K562 (cell line): ENCODE measurements at regions not wholly inside any gene's neighbourhood (a gene's known extent, or its start where the extent isn't known, plus 50 kb on each side); places are given as distances from the start of the nearest gene placed in this dataset.
A peak's percentile ranks its signal among the peaks of the same experiment; 100 is the strongest.

Experiments used
- ATAC-seq: fragments of 200-7000 bp; cut with Tn5 transposase; 3 replicates; pipeline ENCODE4 v1.9.1; 2020; ENCODE audit warnings: moderate library complexity
- BruUV-seq: library from RNA; stranded (reverse); fragments of 400-500 nt; replicated peaks from 2 replicates; lab custom pipeline; 2021; lab: Mats Ljungman, UMichigan
- CTCF ChIA-PET: fragments of 300-600 bp; formaldehyde crosslinking; extraction: SDS; loops from one replicate; lab custom pipeline; 2021; ENCODE audit warnings: low intra/inter-chr PET ratio; lab: Yijun Ruan, JAX
- POLR2A ChIA-PET: fragments of 300-600, 350-650 bp; sonication (Branson Sonifier 250); formaldehyde crosslinking; extraction: SDS; loops from one replicate; lab custom pipeline; 2021; ENCODE audit warnings: antibody characterized with exemption, inconsistent platforms; lab: Yijun Ruan, JAX
- DNase-seq, 4 experiments: peaks; one replicate each; pipeline versions ENCODE4 v3.0.0 to v3.0.0-alpha.2; 2011 to 2018; ENCODE audit warnings: low spot score in 3 of 4, mixed read lengths in 3 of 4; ENCODE audit errors: extremely low read depth in 1 of 4
- FAIRE-seq: peaks from 2 replicates; lab custom pipeline; 2011; peaks lifted over from hg19 to GRCh38; lab: Jason Lieb, UNC
- H2AFZ ChIP-seq: 2 replicates; pipeline ENCODE4 v1.6.0; 2011; ENCODE audit warnings: low read depth, low read length, control low read depth, inconsistent platforms
- H3K27ac ChIP-seq: fragments of 200-600 bp; 3 replicates; pipeline ENCODE4 v1.8.0; 2011; ENCODE audit warnings: low read depth, mild to moderate bottlenecking, control low read depth, inconsistent platforms, low read length, moderate library complexity, mixed read lengths; ENCODE audit errors: extremely low read depth
- H3K27me3 ChIP-seq, 2 experiments: fragments of 300-600 bp in 1 of 2; 2 replicates in 1 of 2; 3 replicates in 1 of 2; pipeline versions ENCODE4 v1.6.0 to v1.8.0; 2011; ENCODE audit warnings: inconsistent platforms in 2 of 2, low read length in 2 of 2, mild to moderate bottlenecking in 1 of 2, mixed read lengths in 1 of 2, moderate library complexity in 1 of 2; ENCODE audit not compliant: control insufficient read depth in 2 of 2, insufficient read depth in 2 of 2
- H3K36me3 ChIP-seq: fragments of 300-600 bp; 3 replicates; pipeline ENCODE4 v1.8.0; 2011; ENCODE audit warnings: mild to moderate bottlenecking, low read length, inconsistent platforms; ENCODE audit not compliant: control insufficient read depth, insufficient read depth
- H3K4me1 ChIP-seq, 2 experiments: fragments of 200-600 bp in 1 of 2; replicated peaks in 1 of 2; 2 replicates in 1 of 2; 3 replicates in 1 of 2; pipeline versions ENCODE4 v1.5.1 to v1.8.0; 2011; ENCODE audit warnings: inconsistent platforms in 2 of 2, low read length in 2 of 2, mild to moderate bottlenecking in 1 of 2, mixed read lengths in 1 of 2, moderate library complexity in 1 of 2; ENCODE audit not compliant: control insufficient read depth in 2 of 2, insufficient read depth in 2 of 2
- H3K4me2 ChIP-seq: 2 replicates; pipeline ENCODE4 v1.6.1; 2011; ENCODE audit warnings: low read length, control low read depth, inconsistent platforms, mixed read lengths; ENCODE audit not compliant: insufficient read depth
- H3K4me3 ChIP-seq: fragments of 200-600 bp; sonication (generic), shearing (Covaris generic); 2 replicates; pipeline ENCODE4 v1.5.1; 2016; ENCODE audit warnings: control low read depth, inconsistent platforms
- H3K79me2 ChIP-seq: fragments of 200-600 bp; 3 replicates; pipeline ENCODE4 v1.8.0; 2011; ENCODE audit warnings: low read length, inconsistent platforms; ENCODE audit not compliant: control insufficient read depth, insufficient read depth
- H3K9ac ChIP-seq, 2 experiments: 2 replicates each; pipeline versions ENCODE4 v1.6.0 to v1.6.1; 2011; ENCODE audit warnings: low read depth in 2 of 2, low read length in 2 of 2, control low read depth in 1 of 2, inconsistent platforms in 1 of 2, mild to moderate bottlenecking in 1 of 2, mixed read lengths in 1 of 2; ENCODE audit not compliant: insufficient read depth in 1 of 2
- H3K9me1 ChIP-seq: one replicate; pipeline ENCODE4 v1.6.0; 2011; ENCODE audit warnings: inconsistent platforms, mild to moderate bottlenecking, low read length, moderate library complexity; ENCODE audit not compliant: control insufficient read depth, insufficient read depth
- H3K9me3 ChIP-seq: replicated peaks from 2 replicates; pipeline ENCODE4 v1.5.1; 2011; ENCODE audit warnings: low read depth, low read length, inconsistent platforms; ENCODE audit not compliant: control insufficient read depth, insufficient read depth
- H4K20me1 ChIP-seq: replicated peaks from 2 replicates; pipeline ENCODE4 v1.6.1; 2011; ENCODE audit warnings: low read length, inconsistent platforms, mixed read lengths; ENCODE audit not compliant: control insufficient read depth, insufficient read depth
- FOXA3 ChIP-seq, 2 experiments: fragments of 450-650 bp in 1 of 2; sonication (generic) in 1 of 2; formaldehyde crosslinking; IDR thresholded peaks in 1 of 2; conservative IDR thresholded peaks in 1 of 2; 2 replicates each; pipeline versions ENCODE4 v1.4.0 to v1.8.0; 2020 to 2022; ENCODE audit warnings: mild to moderate bottlenecking in 2 of 2, missing genetic modification reagents in 1 of 2
- NCOA6 ChIP-seq: fragments of 450-650 bp; IDR thresholded peaks from 2 replicates; pipeline ENCODE4 v1.6.1; 2017; ENCODE audit warnings: mild to moderate bottlenecking
- PHTF2 ChIP-seq: fragments of 250-450 bp; sonication (Bioruptor Pico); IDR thresholded peaks from 2 replicates; pipeline ENCODE4 v1.5.0; 2021; ENCODE audit warnings: mild to moderate bottlenecking
- SRSF3 ChIP-seq: fragments of 200-400 bp; formaldehyde crosslinking; IDR thresholded peaks from 2 replicates; pipeline ENCODE4 v1.6.1; 2016; ENCODE audit warnings: mild to moderate bottlenecking, low read length, moderate library complexity; ENCODE audit not compliant: insufficient read depth
- TBP ChIP-seq: optimal IDR thresholded peaks from 2 replicates; pipeline ENCODE3; 2011; ENCODE audit warnings: low read depth, low read length, improper control_type of control experiment
- ZFP36 ChIP-seq: fragments of 150-350 bp; IDR thresholded peaks from 2 replicates; pipeline ENCODE4 v1.6.1; 2018; ENCODE audit warnings: low read length, low read depth; ENCODE audit not compliant: partially characterized antibody
- ZNF239 ChIP-seq: fragments of 250-450 bp; sonication (Bioruptor Pico); IDR thresholded peaks from 2 replicates; pipeline ENCODE4 v1.4.0; 2020; ENCODE audit warnings: mild to moderate bottlenecking
- WGBS: fragments of 100-300 bp; shearing (Covaris generic); methylation state at CpG from one replicate; pipeline ENCODE4 v1.1.6; 2016; ENCODE audit warnings: low coverage, mixed read lengths; ENCODE audit not compliant: insufficient coverage; ENCODE audit errors: missing lambda C conversion rate; 5-methylcytosine and 5-hydroxymethylcytosine counted together
- in situ Hi-C: fragments of 300-500 bp; cut with MboI; formaldehyde crosslinking; loops from 4 replicates; pipeline ENCODE4 v1.15.0; 2018; ENCODE audit warnings: inconsistent platforms, mixed read lengths
- intact Hi-C: fragments of 100-400 bp; cut with micrococcal nuclease; formaldehyde crosslinking; loops from 2 replicates; pipeline ENCODE4 v1.14.2; 2022
- TF ChIP-seq, protein P1 (sequence below): fragments of 450-650 bp; IDR thresholded peaks from 2 replicates; pipeline ENCODE4 v1.6.1; 2014; ENCODE audit warnings: low read depth, mild to moderate bottlenecking, moderate library complexity, borderline replicate concordance
- TF ChIP-seq, protein P2 (sequence below): sonication (generic); formaldehyde crosslinking; IDR thresholded peaks from 2 replicates; pipeline ENCODE4 v1.8.0; 2023; ENCODE audit warnings: mild to moderate bottlenecking, missing genetic modification reagents

DNA sequence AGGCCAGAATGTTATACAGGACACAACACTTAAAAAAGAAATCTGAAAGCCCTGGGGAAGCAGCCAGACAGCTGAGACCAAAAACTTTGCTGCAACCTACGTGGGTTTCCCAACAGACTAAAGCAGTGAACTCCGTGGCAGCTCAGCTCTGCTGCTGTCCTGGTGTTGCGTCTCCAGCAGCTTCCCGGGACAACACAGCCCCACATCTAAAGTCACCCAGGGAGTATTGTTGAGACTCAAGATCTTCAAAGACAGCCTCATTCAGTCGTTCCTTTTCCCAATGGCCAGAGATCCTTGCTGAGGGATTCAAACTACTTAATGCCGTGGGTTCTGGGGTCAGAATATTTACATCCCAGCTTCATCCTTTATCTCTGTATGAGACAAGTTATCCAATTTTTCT, 125.8 kb downstream of the MED10 start:
- Histone ChIP-seq H3K79me2 (no peaks in the 10 kb centered on the region), H3K9me3 (no peaks in the 10 kb centered on the region), H4K20me1 (peaks cover 5% of the 10 kb centered on the region; the same call in 1 of the 2 replicates), H3K9me1 (peaks cover under 1% of the 10 kb centered on the region), H3K36me3 (no peaks in the 10 kb centered on the region), H2AFZ (no peak overlapping the region), H3K4me1 (no peaks in the 10 kb centered on the region), H3K27me3 (peaks cover 2 to 25% of the 10 kb centered on the region in 2 experiments; a peak in 3 of 5 replicates), H3K4me3 (no peak overlapping the region), H3K4me2 (no peak overlapping the region), H3K9ac (no peak overlapping the region), H3K27ac (no peak overlapping the region)
- no peak for DNase-seq
- in situ Hi-C loops (no loop called here), intact Hi-C loops (no loop called here)
- ChIA-PET POLR2A (interaction anchor here (0.6 kb wide), 1 partner anchor 273 kb away, joined by 3 read pairs; no protein-coding TSS in a partner anchor), CTCF (no interaction called here)
- no peak for ATAC-seq
- 0% methylated on average over 6 of the region's 6 CpGs for WGBS
- FAIRE-seq: peak; percentile 26
- no peak for TF ChIP-seq ZFP36
- TF ChIP-seq TBP: no peak
- no peak for TF ChIP-seq NCOA6
- TF ChIP-seq ZNF239 (CRISPR knock-in tag): no peak
- no peak for TF ChIP-seq FOXA3 (CRISPR knock-in tag; conservative IDR thresholded peaks at IDR 0.05 in 1 of 2, IDR thresholded peaks at IDR 0.05 in 1 of 2)
- no peak for TF ChIP-seq PHTF2 (CRISPR knock-in tag)
- no peak for TF ChIP-seq SRSF3
- TF ChIP-seq, protein P1, sequence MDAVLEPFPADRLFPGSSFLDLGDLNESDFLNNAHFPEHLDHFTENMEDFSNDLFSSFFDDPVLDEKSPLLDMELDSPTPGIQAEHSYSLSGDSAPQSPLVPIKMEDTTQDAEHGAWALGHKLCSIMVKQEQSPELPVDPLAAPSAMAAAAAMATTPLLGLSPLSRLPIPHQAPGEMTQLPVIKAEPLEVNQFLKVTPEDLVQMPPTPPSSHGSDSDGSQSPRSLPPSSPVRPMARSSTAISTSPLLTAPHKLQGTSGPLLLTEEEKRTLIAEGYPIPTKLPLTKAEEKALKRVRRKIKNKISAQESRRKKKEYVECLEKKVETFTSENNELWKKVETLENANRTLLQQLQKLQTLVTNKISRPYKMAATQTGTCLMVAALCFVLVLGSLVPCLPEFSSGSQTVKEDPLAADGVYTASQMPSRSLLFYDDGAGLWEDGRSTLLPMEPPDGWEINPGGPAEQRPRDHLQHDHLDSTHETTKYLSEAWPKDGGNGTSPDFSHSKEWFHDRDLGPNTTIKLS: no peak
- TF ChIP-seq, protein P2, sequence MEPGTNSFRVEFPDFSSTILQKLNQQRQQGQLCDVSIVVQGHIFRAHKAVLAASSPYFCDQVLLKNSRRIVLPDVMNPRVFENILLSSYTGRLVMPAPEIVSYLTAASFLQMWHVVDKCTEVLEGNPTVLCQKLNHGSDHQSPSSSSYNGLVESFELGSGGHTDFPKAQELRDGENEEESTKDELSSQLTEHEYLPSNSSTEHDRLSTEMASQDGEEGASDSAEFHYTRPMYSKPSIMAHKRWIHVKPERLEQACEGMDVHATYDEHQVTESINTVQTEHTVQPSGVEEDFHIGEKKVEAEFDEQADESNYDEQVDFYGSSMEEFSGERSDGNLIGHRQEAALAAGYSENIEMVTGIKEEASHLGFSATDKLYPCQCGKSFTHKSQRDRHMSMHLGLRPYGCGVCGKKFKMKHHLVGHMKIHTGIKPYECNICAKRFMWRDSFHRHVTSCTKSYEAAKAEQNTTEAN: no peak
- no TSS peak for BruUV-seq
